Stimulated activated CD4-positive, alpha-beta T cell treated with anti-CD3 and anti-CD28 coated beads, TNF-alpha, amount 100 ng/mL, for 4 hours (primary cell): ENCODE measurements at regions not wholly inside any gene's neighbourhood (a gene's known extent, or its start where the extent isn't known, plus 50 kb on each side); places are given as distances from the start of the nearest gene placed in this dataset.

ENCODE experiments used
- DNase-seq, 3 experiments: peaks; one replicate each; pipeline ENCODE4 v3.0.0-alpha.2; 2020; ENCODE audit warnings: low read depth in 3 of 3

DNA sequence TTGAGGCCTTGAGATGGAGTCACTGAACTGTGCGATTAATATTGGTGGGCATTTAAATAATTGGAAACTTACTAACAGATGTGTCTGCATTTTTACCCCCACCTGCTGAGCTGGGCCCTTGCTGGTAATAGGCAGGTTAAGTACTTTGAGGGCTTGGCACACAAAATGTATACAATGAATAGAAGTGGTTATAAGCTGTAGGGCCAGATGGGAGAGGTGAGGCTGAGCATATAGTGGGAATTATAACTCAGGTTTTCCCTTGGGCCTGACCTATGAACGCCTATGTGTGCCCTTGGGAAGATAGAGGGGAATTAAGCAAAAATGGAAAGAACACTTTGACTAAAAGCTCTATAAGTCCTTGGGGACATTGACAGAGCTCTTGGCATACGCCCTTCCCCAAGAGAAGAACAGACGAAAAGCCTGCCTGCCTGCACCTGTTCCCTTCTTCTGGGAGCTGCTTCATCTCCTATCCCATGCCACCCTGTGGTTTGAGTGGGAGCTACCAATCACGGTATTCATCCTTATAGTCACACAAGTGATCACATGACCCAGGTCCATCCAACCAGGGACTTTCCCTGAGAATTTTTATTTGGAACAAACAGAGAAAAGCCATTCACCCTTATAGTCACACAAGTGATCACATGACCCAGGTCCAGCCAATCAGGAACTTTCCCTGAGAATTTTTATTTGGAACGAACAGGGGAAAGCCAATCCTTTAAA is 260.7 kb upstream of the CSF3R start:
- DNase-seq, result no peak

GRCh38 chr1:36741066-36741465 is 258.4 kb upstream of the CSF3R start:
- DNase-seq, result no peak

GRCh38 chr1:36740446-36740845 is 257.7 kb upstream of the CSF3R start:
- no peak for DNase-seq

DNA sequence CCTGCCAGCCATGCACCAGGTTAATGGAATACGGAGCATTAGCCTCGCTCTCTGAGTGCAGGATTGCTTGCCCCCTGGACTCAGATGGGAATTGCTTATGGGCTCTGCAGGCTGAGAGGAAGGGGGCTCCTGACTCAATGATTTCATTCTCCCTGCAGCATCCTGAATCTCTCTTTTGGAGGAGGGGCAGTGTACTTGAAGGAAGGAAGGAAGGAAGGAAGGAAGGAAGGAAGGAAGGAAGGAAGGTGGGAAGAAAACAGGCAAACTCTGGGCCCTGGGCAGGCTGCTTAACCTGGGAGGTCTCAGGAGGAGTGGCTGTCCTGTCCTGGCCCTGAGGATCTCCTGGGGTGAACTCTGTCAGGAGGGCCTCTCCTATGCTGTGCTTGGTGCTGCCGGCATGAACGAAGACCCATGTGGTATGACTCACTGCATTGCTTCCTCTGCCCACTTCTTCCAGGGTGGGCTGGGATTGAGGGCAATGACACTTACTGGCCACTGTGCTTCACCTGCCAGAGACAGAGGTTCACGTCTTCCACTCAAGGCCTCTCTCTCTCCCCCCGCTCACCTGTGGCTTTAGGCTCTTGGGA is 257.1 kb upstream of the CSF3R start:
- no peak for DNase-seq

- no peak for DNase-seq
These were observed 255.5 kb upstream of the CSF3R start for GRCh38 chr1:36738245-36738644.

DNA sequence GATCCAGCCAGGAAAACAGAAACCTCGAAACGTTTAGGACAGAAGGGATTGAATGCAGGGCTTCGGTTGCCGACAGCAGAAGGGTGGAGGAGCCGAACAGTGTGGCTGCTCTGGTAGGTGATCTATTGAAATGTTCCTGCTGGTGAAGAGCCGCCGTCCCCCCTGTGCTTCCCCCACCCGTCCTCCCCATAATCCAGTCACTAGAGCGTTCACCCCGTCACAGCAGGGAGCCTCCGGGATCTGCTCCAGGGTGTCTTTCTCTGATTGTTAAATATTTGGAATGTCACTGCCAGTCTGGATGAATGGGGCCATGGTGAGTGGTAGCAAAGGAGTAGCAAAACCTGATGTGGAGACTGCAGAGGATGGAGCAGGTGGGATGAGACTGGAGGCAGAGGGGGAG is 255.1 kb upstream of the CSF3R start:
- DNase-seq, result no peak

DNA sequence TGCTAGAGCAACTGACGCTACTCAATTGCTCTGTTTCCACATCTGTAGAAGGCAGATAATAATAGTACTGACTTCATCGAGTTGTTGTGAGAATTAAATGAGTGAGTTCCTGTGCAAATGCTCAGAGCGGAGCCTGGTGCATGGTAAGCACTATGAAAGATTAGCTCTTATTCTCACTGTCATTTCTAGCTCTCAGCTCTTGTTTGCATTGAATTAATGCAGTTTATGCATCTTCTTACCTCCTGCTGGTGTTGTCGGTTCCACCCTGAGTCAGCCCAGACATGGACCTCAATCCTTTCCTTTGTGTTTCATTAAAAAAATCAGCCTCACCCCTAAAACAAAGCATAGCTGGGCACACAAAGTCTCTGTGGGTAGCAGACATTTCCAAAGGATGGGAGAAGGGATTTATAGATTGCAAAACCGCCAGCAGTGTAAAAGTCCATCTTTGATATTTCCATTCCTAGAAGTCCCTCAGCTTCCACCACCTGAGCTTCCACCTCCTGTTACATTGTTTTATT is 254.4 kb upstream of the CSF3R start:
- no peak for DNase-seq

- DNase-seq, result no peak
These were observed 253.4 kb upstream of the CSF3R start for GRCh38 chr1:36735939-36736730.

- DNase-seq, result no peak
These were observed 252.7 kb upstream of the CSF3R start for GRCh38 chr1:36735436-36735835.

DNA sequence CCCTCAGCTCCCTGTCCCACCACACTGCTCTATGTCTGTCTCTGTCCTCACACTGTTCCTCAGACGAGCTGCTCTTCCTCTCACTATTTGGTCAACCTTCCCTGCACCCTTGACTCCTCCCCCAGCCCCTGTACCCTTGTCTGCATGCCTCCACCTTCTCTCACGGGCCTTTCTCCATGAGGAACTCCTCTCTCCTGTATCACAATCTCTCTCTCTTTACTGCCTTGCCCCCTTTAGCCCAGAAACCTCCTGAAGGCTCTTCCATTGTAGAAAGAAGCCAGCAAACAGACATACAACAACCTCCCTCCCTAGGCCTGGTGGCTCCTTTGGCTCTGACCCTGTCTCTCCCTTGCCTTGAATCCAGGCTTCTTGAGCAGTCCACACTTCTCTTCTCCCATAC is 251.6 kb upstream of the CSF3R start:
- no peak for DNase-seq

DNA sequence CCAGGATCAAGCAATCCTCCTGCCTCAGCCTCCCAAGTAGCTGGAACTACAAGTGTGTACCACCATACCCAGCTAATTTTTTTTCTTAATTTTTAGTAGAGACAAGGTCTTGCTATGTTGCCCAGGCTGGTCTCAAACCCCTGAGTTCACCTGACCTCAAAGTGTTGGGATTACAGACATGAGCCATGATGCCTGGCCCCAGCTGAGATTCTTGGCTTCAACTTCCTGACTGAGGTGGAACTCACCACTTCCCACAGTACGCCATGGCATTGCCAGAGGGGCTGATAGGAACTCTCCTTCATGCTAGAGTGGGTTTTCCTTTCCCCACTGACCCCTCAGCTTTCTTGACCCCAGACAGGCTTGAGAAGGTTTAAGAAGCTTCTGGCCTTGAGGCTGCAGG is 251.0 kb upstream of the CSF3R start:
- no peak for DNase-seq

- DNase-seq, result no peak
These were observed 249.3 kb upstream of the CSF3R start for GRCh38 chr1:36732015-36732356.

DNA sequence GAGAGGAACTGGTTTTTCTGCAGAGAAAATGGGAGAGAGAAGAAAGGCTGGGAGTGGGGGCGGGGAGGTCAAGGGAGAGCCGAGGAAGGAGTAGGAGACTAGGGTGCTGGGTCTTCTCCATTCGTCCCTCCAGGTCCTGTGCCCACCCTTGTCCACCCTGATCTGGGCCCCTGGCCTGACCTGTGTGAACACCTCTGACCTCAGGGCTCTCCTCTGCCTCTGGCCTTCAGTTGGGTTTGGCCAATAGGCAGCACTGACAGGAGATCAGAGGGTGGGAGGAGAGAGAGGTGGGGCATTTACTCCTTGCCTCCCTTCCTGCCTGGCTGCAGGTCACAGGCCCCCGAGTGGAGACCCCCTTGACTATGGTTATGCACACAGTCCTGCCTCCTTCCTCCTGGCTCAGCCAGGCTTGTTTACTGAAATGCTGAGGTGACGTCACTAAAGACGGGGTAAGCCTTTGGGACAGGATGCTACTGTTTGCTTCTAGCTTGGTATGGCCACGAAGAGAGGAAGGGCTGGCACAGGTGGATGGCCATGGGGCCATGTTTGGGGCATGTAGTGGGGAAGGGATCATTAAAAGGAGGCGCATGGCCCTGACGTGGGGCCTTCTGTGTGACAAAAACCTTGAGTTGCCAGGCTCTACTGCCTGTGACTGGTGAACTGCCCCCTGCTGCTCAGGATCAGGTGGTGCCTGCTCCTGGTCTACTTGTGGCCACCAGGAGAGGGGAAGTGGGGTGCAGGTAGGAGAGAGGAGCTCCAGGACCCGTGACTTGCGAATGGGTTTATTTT is 248.7 kb upstream of the CSF3R start:
- no peak for DNase-seq

DNA sequence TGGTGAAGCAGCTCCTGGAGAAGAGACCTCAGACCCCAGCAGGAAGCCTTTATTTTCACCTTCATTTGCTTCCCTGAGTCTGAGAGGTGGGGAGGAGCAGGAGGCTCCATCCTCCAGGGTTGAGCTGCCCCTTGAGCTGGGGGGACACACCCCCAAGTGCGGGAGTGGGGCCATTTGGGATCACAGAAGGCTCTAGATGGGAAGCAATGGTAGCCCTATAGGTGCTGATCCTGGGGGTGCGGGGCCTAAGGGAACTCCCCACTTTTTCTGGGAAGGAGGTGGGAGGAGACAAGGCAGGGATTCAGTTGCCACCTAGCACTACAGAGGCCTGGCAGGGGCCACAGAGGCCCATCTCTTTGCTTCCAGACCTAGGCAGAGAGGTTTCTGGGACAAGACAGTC is 247.9 kb upstream of the CSF3R start:
- no peak for DNase-seq

- DNase-seq, result no peak
These were observed 247.2 kb upstream of the CSF3R start for GRCh38 chr1:36729716-36730510.

- no peak for DNase-seq
These were observed 246.6 kb upstream of the CSF3R start for GRCh38 chr1:36729289-36729688.

GRCh38 chr1:36728846-36729245 is 246.1 kb upstream of the CSF3R start:
- no peak for DNase-seq

GRCh38 chr1:36728051-36728450 is 245.3 kb upstream of the CSF3R start:
- no peak for DNase-seq

- no peak for DNase-seq
These were observed 242.4 kb upstream of the CSF3R start for GRCh38 chr1:36725151-36725550.

GRCh38 chr1:36723813-36724212 is 241.1 kb upstream of the CSF3R start:
- DNase-seq, result no peak

DNA sequence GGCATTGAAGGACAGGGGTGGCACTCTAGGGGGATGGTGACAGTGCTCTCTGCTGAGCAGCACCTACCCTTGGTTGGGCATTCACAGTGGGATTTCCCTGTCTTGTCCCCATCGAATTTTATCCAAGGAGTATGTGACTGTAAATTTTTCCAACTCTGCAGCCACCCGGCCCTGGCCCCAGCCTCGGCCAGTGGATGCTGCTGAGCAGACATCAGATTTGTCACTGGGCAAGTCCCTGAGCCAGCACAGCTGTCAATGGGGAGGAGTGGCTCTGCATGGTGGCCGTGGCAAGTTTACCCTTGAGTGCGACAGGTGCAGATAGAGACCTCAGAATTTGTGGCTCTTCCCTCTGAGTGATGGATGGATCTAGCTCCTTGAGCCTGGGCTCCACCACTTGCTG is 240.2 kb upstream of the CSF3R start:
- DNase-seq, result no peak
